ENCODE measurements at regions not wholly inside any gene's neighbourhood (a gene's known extent, or its start where the extent isn't known, plus 50 kb on each side); places are given as distances from the start of the nearest gene placed in this dataset.
"Not testable (repeated sequence)": the region's sequence is repeated elsewhere in the genome, so short reads cannot be mapped to it uniquely, and the experiment has no call there.

GRCh38 chr11:67940440-67940839 is 63.5 kb downstream of the UNC93B1 start:
- not testable (repeated sequence) for DNase-seq (ENCODE audit: low spot score)

DNA sequence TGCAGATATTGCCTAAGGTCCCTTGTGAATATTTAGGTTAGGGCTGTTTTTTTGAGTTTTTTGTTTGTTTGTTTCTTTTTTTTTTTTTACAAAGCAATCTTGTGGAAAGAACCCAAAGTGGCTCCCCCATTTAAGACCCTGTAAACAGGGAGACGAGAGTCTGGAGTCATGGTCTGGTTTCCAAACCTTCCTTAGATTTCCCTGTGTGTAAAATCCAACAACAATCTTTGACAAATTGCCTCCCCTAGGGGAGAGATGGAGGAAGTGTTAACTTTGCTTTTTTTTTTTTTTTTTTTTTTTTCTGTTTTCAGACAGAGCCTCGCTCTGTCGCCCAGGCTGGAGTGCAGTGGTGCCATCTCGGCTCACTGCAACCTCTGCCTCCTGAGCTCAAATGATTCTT is 64.9 kb downstream of the UNC93B1 start:
- not testable (repeated sequence) for DNase-seq (ENCODE audit: low spot score)

GRCh38 chr11:67938371-67938770 is 65.5 kb downstream of the UNC93B1 start:
- not testable (repeated sequence) for DNase-seq (ENCODE audit: low spot score)

- not testable (repeated sequence) for DNase-seq (ENCODE audit: low spot score)
These were observed 80.3 kb downstream of the UNC93B1 start for GRCh38 chr11:67923565-67923964.

DNA sequence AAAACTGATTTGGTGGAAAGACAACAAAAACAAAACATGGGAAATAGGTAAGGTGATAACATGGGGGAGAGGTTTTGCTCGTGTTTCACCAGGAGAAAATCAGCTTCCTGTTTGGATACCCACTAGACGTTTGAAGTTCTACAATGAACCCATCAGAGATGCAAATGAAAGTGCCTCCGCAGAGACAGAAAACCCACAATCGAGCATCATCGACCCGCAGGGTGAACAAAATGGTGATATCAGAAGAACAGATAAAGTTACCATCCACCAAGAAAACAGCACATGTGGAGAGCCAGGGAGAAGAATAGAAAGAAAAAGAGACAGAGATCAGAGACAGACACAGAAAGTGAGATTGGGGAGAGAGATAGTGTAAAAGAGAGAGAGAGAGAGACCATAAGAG is 83.4 kb downstream of the UNC93B1 start:
- not testable (repeated sequence) for DNase-seq (ENCODE audit: low spot score)

DNA sequence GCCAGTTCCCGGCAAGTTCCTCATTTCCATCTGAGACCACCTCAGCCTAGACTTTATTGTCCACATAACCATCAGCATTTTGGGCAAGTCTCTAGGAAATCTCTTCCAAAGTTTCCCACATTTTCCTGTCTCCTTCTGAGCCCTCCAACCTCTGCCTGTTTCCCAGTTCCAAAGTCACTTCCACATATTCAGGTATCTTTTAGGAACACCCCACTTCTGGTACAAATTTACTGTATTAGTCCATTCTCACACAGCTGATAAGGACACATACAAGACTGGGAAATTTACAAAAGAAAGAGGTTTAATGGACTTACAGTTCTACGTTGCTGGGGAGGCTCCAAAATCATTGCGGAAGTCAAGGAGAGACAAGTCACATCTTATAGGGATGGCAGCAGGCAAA is 91.7 kb downstream of the UNC93B1 start:
- DNase-seq (ENCODE audit: low spot score): not testable (repeated sequence)

GRCh38 chr11:67911211-67911610 is 92.7 kb downstream of the UNC93B1 start:
- DNase-seq (ENCODE audit: low spot score): not testable (repeated sequence)

GRCh38 chr11:67910803-67911202 is 93.1 kb downstream of the UNC93B1 start:
- not testable (repeated sequence) for DNase-seq (ENCODE audit: low spot score)

GRCh38 chr11:67906969-67907368 is 96.9 kb downstream of the UNC93B1 start:
- DNase-seq (ENCODE audit: low spot score): not testable (repeated sequence)

GRCh38 chr11:67899462-67899861 is 104.4 kb downstream of the UNC93B1 start:
- DNase-seq (ENCODE audit: low spot score): peak; percentile 2

GRCh38 chr11:67893487-67893886 is 110.4 kb downstream of the UNC93B1 start:
- not testable (repeated sequence) for DNase-seq (ENCODE audit: low spot score)

DNA sequence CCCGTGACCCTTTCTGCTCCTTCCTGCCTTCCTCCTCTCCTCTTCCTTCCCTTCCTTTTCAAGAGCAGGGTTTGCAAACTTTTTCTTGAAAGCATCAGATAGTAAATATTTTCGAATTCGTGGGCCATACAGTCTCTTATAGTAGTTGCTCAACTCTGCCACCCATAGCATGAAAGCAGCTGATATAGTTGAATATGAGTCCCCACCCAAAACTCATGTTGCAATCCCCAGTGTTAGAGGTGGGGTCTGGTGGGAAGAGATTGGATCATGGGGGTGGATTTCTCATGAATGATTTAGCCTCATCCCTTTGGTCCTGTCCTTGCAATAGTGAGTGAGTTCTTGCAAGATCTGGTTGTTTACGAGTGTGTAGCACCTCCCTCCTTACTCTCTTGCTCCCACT is 114.3 kb downstream of the UNC93B1 start:
- not testable (repeated sequence) for DNase-seq (ENCODE audit: low spot score)

DNA sequence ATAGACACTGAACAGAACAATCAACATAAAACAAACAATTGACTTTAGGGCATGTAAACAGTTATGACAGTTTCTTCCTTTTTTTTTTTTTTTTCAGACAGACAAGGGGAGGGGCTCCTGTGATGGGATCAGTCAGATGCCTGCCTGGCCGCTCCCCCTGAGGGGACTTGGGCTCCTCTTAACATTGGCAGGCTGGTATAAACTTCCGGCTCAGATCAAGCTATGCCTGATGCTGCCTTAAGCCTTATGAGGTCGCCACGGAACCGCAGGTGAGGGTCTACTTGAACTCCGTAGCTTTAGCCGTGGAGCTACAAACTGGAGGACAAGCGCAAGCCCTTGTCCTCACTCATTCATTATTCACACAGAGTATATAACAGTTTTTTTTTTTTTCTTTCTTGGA is 115.8 kb downstream of the UNC93B1 start:
- not testable (repeated sequence) for DNase-seq (ENCODE audit: low spot score)

DNA sequence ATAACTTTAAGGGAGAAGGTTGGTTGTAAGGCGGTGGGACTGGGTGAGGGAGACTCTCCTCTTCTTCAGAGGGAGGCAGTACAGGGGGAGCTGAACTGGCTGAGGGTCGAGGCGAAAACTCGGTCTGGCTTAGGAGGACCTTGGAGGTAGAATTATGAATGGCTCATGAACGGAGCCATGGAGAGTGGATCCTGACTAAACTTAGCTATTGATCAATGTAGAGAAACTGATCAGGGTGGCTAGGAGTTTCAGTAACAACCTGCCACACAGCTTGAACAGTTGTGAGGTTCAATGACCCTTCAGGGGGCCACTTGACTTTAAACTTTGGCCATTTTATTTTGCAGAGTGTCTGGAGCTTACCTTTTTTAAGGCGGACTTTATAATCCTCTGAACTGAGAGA is 117.2 kb downstream of the UNC93B1 start:
- DNase-seq (ENCODE audit: low spot score): not testable (repeated sequence)

DNA sequence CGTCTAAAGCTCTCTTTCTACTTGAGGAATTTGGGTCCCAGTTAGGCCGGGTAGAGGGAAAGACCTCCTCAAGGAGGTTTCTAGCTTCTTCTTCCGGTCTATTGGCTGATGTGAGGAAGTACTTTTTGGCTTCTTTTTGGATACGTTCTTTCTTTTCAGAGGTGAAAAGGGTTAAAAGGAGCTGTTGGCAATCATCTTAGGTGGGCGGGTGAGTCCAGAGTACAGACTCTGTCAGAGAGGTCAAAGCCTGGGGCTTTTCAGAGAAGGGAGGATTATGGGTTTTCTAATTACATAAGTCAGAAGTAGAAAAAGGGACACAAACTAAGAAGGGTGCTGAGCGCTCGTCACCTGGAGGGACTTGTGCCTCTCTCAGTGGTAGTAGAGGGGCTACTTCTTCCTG is 117.7 kb downstream of the UNC93B1 start:
- DNase-seq (ENCODE audit: low spot score): not testable (repeated sequence)

DNA sequence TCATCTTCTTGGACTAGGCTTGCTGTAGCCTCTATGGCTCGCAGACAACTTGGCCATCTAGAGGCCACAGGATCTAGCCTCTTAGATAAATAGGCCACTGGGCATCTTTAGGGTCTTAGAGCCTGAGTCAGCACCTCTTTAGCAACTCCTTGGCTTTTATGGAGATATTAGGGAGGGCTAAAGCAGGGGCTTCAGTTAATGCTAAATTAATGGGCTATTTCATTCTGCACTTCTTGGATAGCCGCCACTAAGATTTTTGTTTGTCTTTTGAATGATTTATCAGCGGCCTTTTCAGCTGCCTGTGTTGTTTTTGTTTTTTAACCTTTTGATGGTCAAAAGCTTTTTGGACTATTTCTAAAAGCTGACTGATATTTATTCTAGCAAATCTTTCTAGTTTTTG is 118.3 kb downstream of the UNC93B1 start:
- DNase-seq (ENCODE audit: low spot score): not testable (repeated sequence)

DNA sequence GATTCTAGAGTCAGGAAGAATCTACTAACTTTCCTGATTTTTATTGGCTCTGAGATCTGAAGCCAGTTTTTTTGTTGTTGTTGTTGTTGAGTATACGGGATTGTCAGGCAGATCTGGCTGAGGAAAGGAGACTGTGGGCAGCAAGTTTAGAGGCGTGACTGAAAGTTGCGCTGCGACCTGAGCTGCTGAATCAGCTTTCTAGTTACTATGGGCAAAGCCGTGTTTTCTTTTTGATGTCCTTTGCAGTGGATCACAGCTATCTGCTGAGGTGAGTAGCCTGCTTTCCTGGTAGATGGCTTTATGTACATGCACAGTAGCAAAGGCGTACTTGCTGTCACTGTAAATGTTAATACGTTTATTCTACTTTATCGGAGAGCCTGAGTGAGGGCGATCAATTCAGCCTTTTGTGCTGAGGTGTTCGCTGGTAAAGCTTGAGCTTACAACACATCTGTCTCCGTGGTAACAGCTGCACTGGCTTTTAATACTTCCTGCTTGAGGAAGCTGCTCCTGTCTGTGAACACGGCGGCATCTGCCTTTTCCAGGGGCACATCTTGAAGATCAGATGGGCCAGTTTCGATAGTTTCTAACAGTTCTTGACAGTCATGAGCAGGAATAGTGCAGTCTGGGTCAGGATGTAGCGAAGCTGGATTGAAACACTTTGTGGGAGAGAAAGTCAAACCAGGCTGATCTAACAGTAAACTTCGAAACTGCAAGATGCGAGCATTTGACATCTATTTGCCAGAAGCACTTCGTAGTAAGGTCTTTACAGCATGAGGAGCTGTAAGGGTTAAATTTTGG is 118.9 kb downstream of the UNC93B1 start:
- DNase-seq (ENCODE audit: low spot score): not testable (repeated sequence)

- DNase-seq (ENCODE audit: low spot score): not testable (repeated sequence)
These were observed 119.7 kb downstream of the UNC93B1 start for GRCh38 chr11:67884073-67884757.

GRCh38 chr11:67882304-67882703 is 121.6 kb downstream of the UNC93B1 start:
- DNase-seq (ENCODE audit: low spot score): not testable (repeated sequence)

GRCh38 chr11:67881836-67882235 is 122.1 kb downstream of the UNC93B1 start:
- DNase-seq (ENCODE audit: low spot score): not testable (repeated sequence)

DNA sequence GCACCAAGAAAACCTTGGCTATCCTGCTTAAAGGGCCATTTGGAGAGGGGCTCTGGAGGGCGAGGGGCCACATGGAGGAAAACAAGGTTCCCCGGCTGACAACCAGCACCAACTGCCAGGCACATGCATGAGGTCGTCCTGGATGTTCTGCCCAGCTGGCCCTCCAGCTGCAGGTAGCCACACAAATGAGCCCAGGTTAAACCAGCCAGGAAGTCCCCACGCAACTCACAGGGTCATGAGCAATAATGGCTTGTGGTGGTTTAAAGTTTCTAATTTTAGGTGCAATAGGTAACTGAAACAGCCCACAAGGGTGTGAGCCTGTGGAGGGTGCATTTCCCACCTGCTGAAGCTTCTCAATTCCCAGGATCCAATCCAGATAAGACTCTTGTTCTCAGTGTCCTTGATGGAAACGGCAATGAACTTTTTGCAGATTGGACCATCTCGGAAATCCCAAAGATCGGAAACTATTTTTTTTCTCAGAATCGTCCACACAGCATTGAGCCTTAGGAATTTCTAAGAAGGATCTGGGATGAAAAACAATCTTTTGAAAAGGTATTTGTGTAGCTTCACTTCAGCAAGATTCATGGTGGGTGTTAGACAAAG is 123.2 kb downstream of the UNC93B1 start:
- not testable (repeated sequence) for DNase-seq (ENCODE audit: low spot score)

DNA sequence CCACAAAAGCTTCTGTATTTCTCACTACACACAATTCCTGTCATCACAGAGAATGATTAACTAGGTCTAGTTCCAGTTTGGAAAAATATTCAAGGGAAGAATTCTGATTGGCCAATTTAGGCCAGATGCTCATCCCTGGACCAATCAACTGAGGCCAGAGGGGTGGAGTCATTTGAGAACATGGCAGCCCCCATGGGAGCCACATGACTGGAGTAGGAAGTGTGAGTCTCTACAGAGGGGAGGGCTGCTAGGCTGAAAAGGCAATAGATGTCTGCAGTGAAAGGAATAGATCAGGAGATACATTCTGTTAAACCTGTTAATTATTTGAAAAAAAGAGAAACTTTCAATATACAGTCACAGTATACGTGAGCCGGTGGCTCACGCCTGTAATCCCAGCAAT is 125.2 kb downstream of the UNC93B1 start:
- DNase-seq (ENCODE audit: low spot score): not testable (repeated sequence)

DNA sequence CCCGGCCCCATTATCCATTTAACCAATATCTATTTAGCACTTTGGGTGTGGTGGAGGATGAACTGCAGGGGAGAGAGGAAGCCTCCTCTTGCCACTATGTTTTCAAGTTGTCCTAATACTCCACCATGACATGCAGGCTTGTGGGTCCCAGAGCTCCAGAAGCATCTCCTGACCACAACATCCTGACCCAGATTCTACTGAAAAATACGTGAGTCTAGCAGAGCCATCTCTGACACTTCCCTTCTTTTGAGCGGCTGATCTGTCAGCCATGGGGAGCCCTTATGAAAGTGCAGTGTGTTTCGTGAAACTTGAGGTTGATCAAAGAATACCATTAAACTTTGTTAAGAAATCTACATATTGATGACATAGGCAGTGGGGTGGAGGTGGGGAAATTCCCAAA is 126.6 kb downstream of the UNC93B1 start:
- DNase-seq (ENCODE audit: low spot score): not testable (repeated sequence)
